ENCODE measurements at regions not wholly inside any gene's neighbourhood (a gene's known extent, or its start where the extent isn't known, plus 50 kb on each side); places are given as distances from the start of the nearest gene placed in this dataset.

DNA sequence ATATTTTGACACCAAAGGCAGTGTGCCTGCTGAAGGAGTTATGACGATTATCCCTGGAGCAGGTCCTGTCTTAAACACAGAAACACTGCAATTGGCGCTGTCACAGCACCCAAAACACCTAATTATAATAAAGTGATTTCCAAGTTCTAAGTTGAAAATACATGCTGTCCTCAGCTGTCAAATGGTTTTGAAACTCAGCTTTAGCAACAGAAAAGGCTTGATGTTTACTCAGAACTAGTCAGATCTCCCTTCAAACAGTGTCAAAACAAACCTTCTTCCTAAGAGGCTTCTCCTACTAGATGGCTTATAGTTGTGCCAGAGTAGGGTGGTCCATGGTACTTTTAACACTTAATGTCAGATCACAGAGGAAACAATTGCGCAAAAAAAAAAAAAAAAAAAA is 87.2 kb upstream of the IRX1 start:
- TF ChIP-seq CTCF (conservative IDR thresholded peaks at IDR 0.05; ENCODE audit: low read depth): no peak
- DNase-seq (ENCODE audit: low spot score): no peak
- no peak overlapping the region for H3K27ac ChIP-seq
- CTCF ChIA-PET: no interaction called here
- POLR2A ChIA-PET (ENCODE audit: low non-redundant PET): no interaction called here

DNA sequence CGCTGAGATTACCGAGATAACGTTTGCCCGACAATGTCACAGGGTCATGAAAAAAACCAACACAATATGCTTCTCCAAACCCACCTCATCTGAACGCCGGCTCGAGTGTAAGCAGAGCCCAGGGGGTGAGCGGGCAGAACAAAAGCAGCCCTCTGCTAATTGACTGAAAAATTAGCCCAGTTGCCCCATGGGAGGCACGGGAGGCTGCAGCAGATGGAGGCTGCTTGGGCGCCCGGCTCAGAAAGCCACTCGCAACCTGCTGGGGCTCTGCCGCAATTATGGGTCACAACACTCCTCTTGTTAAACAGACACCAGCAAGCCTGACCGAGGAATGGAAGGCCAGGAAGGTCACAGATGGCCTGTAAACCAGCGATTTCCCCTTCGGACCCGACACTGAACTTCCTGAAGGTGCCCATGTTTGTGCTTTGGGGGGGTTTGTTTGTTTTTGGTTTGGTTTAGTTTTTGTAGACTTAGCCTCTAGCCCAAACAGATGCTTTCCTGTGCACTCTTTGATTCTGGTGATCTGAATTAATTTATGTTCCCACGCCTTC is 104.6 kb upstream of the IRX1 start:
- TF ChIP-seq CTCF (conservative IDR thresholded peaks at IDR 0.05; ENCODE audit: low read depth): no peak

DNA sequence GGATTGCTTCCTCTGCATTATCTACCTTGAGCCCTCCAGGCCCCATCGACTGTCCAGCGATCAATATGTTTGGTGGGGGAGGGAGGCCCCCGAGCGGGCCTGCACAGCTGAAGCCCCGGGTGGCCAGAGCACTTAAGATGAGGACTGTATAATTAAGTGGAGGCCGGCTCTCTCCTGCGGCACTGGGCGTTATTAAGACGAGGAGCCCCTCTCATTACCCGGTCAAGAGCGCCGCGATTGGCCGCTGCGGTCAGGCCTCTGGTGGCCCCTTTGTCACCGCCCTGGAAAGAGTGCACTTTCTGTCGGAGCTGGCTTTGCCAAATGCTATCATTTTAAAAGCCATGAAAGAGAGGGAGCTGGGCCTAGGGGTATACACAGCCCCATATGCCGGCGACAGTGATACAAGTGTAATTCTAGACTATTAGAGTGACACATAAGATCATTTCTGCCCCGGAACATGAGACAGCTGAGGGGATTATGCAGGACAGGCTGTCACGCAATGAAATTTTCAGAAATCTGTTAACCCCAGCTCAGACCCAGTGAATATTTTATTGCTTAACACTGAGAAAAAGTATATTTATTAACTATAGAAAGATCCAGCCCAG is 106.3 kb upstream of the IRX1 start:
- POLR2A ChIA-PET (ENCODE audit: low non-redundant PET): no interaction called here
- CTCF ChIA-PET: no interaction called here
- no peak for DNase-seq (ENCODE audit: low spot score)
- TF ChIP-seq CTCF (conservative IDR thresholded peaks at IDR 0.05; ENCODE audit: low read depth): no peak
- no peak overlapping the region for H3K27ac ChIP-seq

More for the DNA sequence above, 104.6 kb upstream of the IRX1 start:
- no peak for DNase-seq (ENCODE audit: low spot score)
- H3K27ac ChIP-seq: no peak overlapping the region
- CTCF ChIA-PET: no interaction called here
- POLR2A ChIA-PET (ENCODE audit: low non-redundant PET): no interaction called here

DNA sequence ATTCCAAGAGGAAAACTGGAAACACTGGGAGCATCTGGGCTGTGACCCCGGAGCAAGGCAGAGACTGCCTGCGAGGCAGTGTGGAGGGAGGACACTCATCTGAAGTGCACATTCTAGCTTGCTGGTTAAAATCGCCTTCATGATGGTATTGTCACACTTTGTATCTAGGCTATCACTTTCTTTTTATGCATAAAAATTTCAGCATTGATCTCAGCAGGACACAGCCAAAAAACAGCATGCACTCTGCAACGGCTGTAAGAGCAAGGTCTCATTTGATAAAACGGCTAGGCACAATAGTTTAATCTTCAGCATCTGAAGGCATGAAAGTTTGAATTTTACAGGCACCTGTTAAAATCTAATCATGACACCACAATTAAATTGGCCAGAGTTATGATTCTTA is 110.8 kb upstream of the IRX1 start:
- no peak overlapping the region for H3K27ac ChIP-seq
- no peak for DNase-seq (ENCODE audit: low spot score)
- ChIA-PET POLR2A (ENCODE audit: low non-redundant PET) (no interaction called here), CTCF (no interaction called here)
- no peak for TF ChIP-seq CTCF (conservative IDR thresholded peaks at IDR 0.05; ENCODE audit: low read depth)

DNA sequence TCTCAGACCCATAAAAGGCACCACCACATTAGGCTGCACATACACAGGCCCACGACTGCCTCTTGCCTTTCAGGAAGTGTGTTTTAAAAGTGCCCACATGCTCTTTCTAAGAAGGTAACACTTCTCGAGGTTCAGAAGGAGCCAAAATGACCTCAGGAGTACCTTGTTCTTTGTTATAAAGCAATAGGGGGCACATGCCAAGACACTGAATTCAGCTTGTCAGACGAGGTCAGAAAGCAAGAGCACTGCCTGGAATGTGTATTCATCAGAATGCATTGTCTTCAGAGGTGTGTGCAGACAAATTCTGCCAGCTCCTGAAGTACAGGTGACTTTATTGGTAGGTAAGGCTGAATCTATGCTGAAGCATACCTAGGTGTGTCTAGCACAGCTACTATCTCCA is 114.5 kb upstream of the IRX1 start:
- no peak overlapping the region for H3K27ac ChIP-seq
- no peak for TF ChIP-seq CTCF (conservative IDR thresholded peaks at IDR 0.05; ENCODE audit: low read depth)
- DNase-seq (ENCODE audit: low spot score): no peak
- ChIA-PET CTCF (no interaction called here), POLR2A (ENCODE audit: low non-redundant PET) (no interaction called here)

DNA sequence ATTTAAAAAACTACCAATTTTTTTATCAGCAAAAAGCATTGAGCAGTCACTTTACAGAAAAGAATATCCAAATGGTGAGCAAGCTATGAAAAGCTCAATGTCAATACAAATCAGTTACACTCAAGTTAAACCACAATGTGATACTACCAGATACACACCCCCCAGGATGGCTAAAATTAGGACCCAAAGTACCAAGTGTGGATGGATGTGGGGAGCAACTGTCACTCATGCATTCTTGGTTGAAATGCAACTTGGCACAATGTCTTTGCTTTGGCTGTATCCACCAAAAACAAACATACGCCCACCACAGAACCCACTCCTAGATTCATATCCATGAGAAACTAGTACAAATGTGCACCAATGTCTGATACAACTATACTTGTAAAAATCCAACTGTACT is 120.0 kb upstream of the IRX1 start:
- DNase-seq (ENCODE audit: low spot score): no peak
- H3K27ac ChIP-seq: no peak overlapping the region
- no peak for TF ChIP-seq CTCF (conservative IDR thresholded peaks at IDR 0.05; ENCODE audit: low read depth)
- ChIA-PET CTCF (no interaction called here), POLR2A (ENCODE audit: low non-redundant PET) (no interaction called here)
